Subcutaneous abdominal adipose tissue (tissue), 5 donors: ENCODE measurements at regions not wholly inside any gene's neighbourhood (a gene's known extent, or its start where the extent isn't known, plus 50 kb on each side); places are given as distances from the start of the nearest gene placed in this dataset.

Experiments
- H3K27ac ChIP-seq: one replicate; pipeline ENCODE4 v1.7.0; 2013; ENCODE audit warnings: low read depth, mild to moderate bottlenecking, inconsistent platforms, low read length, moderate library complexity
- H3K27me3 ChIP-seq, 5 donors: one replicate each; pipeline ENCODE4 v1.7.0; 2013; ENCODE audit warnings: low read length in 5 of 5, inconsistent platforms in 1 of 5; ENCODE audit not compliant: control insufficient read depth in 5 of 5, insufficient read depth in 4 of 5
- H3K36me3 ChIP-seq, 5 donors: one replicate each; pipeline ENCODE4 v1.7.0; 2013; ENCODE audit warnings: low read length in 5 of 5; ENCODE audit not compliant: control insufficient read depth in 5 of 5, insufficient read depth in 5 of 5
- H3K4me1 ChIP-seq, 5 donors: one replicate each; pipeline ENCODE4 v1.7.0; 2013; ENCODE audit warnings: low read length in 5 of 5, mild to moderate bottlenecking in 3 of 5, moderate library complexity in 1 of 5; ENCODE audit not compliant: control insufficient read depth in 5 of 5, insufficient read depth in 5 of 5
- H3K4me3 ChIP-seq, 5 donors: one replicate each; pipeline ENCODE4 v1.7.0; 2013; ENCODE audit warnings: low read length in 5 of 5, low read depth in 1 of 5
- H3K9ac ChIP-seq, 5 donors: one replicate each; pipeline ENCODE4 v1.7.0; 2013; ENCODE audit warnings: low read length in 5 of 5, mild to moderate bottlenecking in 4 of 5, moderate library complexity in 3 of 5
- H3K9me3 ChIP-seq, 5 donors: one replicate each; pipeline ENCODE4 v1.7.0; 2013; ENCODE audit warnings: low read length in 5 of 5; ENCODE audit not compliant: control insufficient read depth in 5 of 5
- donor health status: healthy.
- donor health status: healthy.
- donor health status: healthy.
- donor health status: healthy.
- donor health status: healthy.

- Histone ChIP-seq H3K4me3 (no peak overlapping the region), H3K9me3 (peaks cover 0 to 4% (median 0%) of the 10 kb centered on the region in 5 donors), H3K4me1 (peaks cover 0 to 29% (median 10%) of the 10 kb centered on the region in 5 donors), H3K27ac (no peak overlapping the region), H3K27me3 (no peaks in the 10 kb centered on the region), H3K9ac (no peak overlapping the region), H3K36me3 (no peaks in the 10 kb centered on the region)
Measured at GRCh38 chr6:119454714-119455113, 105.2 kb upstream of the MAN1A1 start.

- Histone ChIP-seq H3K4me3 (no peak overlapping the region), H3K9me3 (peaks cover 0 to 4% (median 0%) of the 10 kb centered on the region in 5 donors), H3K9ac (no peak overlapping the region), H3K4me1 (peaks cover 0 to 34% (median 17%) of the 10 kb centered on the region in 5 donors), H3K27me3 (no peaks in the 10 kb centered on the region), H3K36me3 (no peaks in the 10 kb centered on the region), H3K27ac (no peak overlapping the region)
Measured at GRCh38 chr6:119453242-119454200, 104.0 kb upstream of the MAN1A1 start.

GRCh38 chr6:119449331-119450156 lies 100.0 kb upstream of the MAN1A1 start:
- Histone ChIP-seq H3K36me3 (no peaks in the 10 kb centered on the region), H3K27ac (peak overlapping the region; percentile 9), H3K9me3 (peaks cover 0 to 4% (median 0%) of the 10 kb centered on the region in 5 donors), H3K4me1 (peaks cover 5 to 45% (median 33%) of the 10 kb centered on the region in 5 donors), H3K27me3 (no peaks in the 10 kb centered on the region), H3K4me3 (no peak overlapping the region), H3K9ac (no peak overlapping the region)

- H3K27me3 ChIP-seq = no peaks in the 10 kb centered on the region
- no peak overlapping the region for H3K4me3 ChIP-seq
- no peaks in the 10 kb centered on the region for H3K36me3 ChIP-seq
- H3K27ac ChIP-seq = no peak overlapping the region
- no peak overlapping the region for H3K9ac ChIP-seq
- no peaks in the 10 kb centered on the region for H3K9me3 ChIP-seq
- H3K4me1 ChIP-seq = peaks cover 6 to 49% (median 39%) of the 10 kb centered on the region in 5 donors
Measured at GRCh38 chr6:119447921-119448320, 98.4 kb upstream of the MAN1A1 start.

GRCh38 chr6:119446609-119447008 lies 97.0 kb upstream of the MAN1A1 start:
- Histone ChIP-seq H3K27ac (peak overlapping the region; percentile 93), H3K4me1 (peaks cover 8 to 57% (median 40%) of the 10 kb centered on the region in 5 donors), H3K27me3 (no peaks in the 10 kb centered on the region), H3K36me3 (no peaks in the 10 kb centered on the region), H3K4me3 (no peak overlapping the region), H3K9ac (peak overlapping the region in 3 of 5 donors; percentile 26 to 53 (median 48)), H3K9me3 (no peaks in the 10 kb centered on the region)

- H3K4me1 ChIP-seq = peaks cover 8 to 57% (median 40%) of the 10 kb centered on the region in 5 donors
- no peaks in the 10 kb centered on the region for H3K36me3 ChIP-seq
- peak overlapping the region in 1 of 5 donors; percentile 10 for H3K4me3 ChIP-seq
- H3K9ac ChIP-seq = peak overlapping the region in 3 of 5 donors; percentile 26 to 53 (median 48)
- H3K9me3 ChIP-seq = no peaks in the 10 kb centered on the region
- no peaks in the 10 kb centered on the region for H3K27me3 ChIP-seq
- H3K27ac ChIP-seq = peak overlapping the region; percentile 93
Measured at GRCh38 chr6:119446115-119446554, 96.6 kb upstream of the MAN1A1 start.

- Histone ChIP-seq H3K9me3 (no peaks in the 10 kb centered on the region), H3K4me1 (peaks cover 8 to 57% (median 40%) of the 10 kb centered on the region in 5 donors)
Measured at GRCh38 chr6:119445666-119446065, 96.1 kb upstream of the MAN1A1 start.

GRCh38 chr6:119444642-119445557 lies 95.3 kb upstream of the MAN1A1 start:
- H3K27ac ChIP-seq = no peak overlapping the region
- no peaks in the 10 kb centered on the region for H3K36me3 ChIP-seq
- H3K4me3 ChIP-seq = no peak overlapping the region
- H3K9me3 ChIP-seq = no peaks in the 10 kb centered on the region
- H3K9ac ChIP-seq = no peak overlapping the region
- no peaks in the 10 kb centered on the region for H3K27me3 ChIP-seq
- H3K4me1 ChIP-seq = peaks cover 8 to 54% (median 40%) of the 10 kb centered on the region in 5 donors

More at GRCh38 chr6:119445666-119446065, 96.1 kb upstream of the MAN1A1 start:
- peak overlapping the region in 1 of 5 donors; percentile 53 for H3K9ac ChIP-seq
- no peak overlapping the region for H3K4me3 ChIP-seq
- H3K36me3 ChIP-seq = no peaks in the 10 kb centered on the region
- peak overlapping the region; percentile 93 for H3K27ac ChIP-seq
- H3K27me3 ChIP-seq = no peaks in the 10 kb centered on the region

- Histone ChIP-seq H3K36me3 (no peaks in the 10 kb centered on the region), H3K9me3 (no peaks in the 10 kb centered on the region), H3K27ac (no peak overlapping the region), H3K27me3 (no peaks in the 10 kb centered on the region), H3K4me3 (no peak overlapping the region), H3K9ac (no peak overlapping the region), H3K4me1 (peaks cover 8 to 52% (median 39%) of the 10 kb centered on the region in 5 donors)
Measured at GRCh38 chr6:119443993-119444641, 94.6 kb upstream of the MAN1A1 start.
